Left hindlimb (tissue), 1 donor: ENCODE measurements at regions not wholly inside any gene's neighbourhood (a gene's known extent, or its start where the extent isn't known, plus 50 kb on each side); places are given as distances from the start of the nearest gene placed in this dataset.

Experiments used
- DNase-seq: peaks from one replicate; pipeline ENCODE4 v3.0.0-alpha.2; 2018

DNA sequence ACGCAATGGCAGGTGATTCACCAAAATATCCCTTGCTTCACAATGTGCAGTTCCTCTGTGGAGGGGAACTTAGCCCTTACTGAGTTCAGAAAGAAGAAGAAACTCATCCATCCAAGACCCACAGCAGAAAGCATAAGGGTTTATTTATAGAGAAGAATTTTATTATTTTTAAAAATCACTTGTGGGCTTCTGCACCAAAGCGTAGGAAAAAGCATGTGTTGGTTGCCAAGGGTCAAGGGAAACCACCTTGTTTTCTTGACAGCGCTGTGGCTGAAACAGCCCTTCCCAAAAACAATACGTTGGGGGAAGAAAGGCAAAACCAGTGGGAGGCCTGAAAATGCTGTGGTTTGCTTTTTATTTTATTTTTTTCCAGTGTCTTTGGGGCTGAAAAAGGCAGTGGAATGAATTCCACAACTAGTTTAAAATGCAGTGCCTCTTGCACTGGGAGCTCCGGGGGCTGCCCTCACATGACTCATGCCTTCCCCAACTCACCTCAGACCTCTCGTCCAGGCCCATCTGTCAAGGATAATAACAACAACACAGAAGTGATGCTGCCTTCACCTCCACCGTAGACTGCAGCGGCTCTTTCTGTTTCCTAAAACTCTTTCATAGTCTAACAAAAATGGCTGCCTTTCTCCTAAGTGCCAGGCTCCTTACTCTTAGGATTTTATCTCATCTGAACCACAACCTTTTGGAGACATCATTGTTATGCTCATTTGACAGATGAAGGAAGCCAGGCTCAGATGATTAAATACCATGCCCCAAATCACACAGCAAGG, 224.2 kb upstream of the JUN start:
- DNase-seq, result peak; percentile 50

DNA sequence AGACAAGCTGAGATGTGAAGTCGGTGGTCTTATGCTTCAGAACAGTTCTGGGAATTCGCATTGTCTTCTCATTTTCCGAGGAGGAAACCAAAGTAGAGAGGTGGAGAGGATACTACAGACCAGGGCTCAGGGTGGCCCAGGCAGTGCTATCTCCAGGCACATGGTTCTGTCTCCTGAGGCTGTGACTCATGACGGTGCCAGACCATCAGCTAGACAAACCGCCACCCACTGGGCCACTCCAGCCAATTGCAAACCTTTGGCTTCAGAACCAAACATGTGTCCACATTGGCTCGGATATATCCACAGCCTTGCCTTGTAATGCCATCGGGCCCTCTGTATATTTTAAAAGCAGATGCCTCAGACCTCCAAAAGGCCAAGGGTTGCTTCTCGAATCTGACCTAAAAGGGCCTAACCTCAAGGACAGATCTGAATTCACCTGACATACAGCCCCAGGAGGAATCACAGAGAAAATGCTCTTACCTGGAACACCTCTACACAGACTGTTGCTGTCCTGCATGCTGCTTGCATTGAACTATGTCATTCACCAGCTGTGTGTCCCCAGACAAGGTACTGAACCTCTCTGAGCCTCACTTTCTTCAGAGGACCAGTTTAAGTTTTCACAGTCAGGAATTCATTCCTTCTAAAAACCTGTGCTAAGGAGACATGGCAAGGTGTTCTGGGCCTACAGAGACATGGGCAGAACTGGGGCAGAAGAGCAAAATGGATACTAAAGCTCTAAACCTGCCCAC, 224.9 kb upstream of the JUN start:
- no peak for DNase-seq

DNA sequence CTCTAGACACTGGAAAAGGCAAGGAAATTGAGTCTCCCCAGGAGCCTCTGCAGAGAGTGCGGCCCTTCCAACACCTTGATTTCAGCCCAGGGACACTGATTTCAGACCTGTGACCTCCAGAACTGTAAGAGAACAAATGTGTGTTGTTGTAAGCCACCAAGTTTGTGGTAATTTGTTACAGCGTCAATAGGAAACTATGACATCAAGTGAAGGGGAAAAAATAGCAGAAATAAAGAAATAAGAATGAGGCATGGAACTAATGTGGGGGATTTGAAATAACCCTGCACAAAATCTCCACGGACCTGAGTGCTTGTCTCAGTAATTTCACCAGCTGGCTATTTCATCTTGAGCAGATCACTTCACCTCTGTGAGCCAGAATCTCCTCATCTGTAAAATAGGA, 227.8 kb upstream of the JUN start:
- DNase-seq, result no peak

GRCh38 chr1:59012378-59012777, 228.5 kb upstream of the JUN start:
- DNase-seq, result no peak

- peak; percentile 51 for DNase-seq
Measured at GRCh38 chr1:59013276-59013927, 229.6 kb upstream of the JUN start.

DNA sequence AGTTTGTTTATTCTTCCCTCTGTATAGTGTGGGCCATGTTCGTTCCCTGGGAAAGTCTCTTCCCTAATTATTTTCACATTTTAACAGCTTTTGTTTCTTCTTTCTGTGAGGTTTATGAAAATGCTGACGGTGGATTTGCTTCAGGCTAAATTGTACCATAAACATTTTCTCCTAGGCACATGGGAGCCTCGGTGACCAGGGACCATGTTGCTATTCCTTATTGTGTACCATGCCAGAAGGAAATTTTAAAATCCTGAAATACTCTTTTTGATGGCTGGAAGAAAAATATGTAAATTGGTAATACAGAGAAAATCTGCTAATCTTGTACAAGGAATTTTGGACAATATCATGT, 230.1 kb upstream of the JUN start:
- DNase-seq, result no peak

- DNase-seq, result no peak
Measured at GRCh38 chr1:59014827-59015226, 231.0 kb upstream of the JUN start.

DNA sequence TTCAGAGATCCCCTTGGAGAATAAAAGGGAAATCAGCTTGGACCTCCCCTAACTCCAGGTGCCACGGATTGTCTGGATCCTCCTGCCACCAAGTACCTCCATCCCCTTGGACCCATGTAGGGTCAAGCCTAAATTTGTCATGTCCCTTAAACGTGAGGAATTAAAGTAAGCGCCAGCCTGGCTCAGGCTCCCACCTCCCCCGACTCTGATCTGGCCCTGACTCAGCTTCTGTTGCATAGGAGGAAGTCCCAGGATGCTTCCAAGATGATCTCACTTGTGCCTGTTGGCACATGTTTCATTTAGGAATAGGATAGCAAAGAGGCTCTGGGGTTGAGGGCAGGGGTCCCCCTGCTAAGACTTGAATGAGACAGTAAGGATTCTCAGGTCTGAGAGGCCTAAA, 231.9 kb upstream of the JUN start:
- no peak for DNase-seq

DNA sequence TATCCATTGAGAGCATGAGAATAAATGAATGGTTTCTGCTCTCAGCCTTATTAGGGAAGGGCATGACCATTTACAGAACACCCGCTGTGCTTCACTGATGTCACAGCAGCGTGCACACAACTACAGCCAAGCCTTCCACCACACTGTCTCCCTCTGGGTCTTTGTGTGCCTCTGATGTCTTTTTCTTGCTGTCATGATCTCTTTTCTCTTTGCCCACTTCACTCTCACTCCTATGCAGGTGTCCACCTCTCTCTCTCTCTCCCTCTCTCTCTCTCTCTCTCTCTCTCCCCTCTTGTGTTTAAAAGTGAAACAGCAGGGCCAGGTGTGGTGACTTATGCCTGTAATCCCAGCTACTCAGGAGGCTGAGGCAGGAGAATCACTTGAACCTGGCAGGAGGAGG, 232.5 kb upstream of the JUN start:
- DNase-seq, result no peak

- DNase-seq, result no peak
Measured at GRCh38 chr1:59017501-59018231, 233.8 kb upstream of the JUN start.

DNA sequence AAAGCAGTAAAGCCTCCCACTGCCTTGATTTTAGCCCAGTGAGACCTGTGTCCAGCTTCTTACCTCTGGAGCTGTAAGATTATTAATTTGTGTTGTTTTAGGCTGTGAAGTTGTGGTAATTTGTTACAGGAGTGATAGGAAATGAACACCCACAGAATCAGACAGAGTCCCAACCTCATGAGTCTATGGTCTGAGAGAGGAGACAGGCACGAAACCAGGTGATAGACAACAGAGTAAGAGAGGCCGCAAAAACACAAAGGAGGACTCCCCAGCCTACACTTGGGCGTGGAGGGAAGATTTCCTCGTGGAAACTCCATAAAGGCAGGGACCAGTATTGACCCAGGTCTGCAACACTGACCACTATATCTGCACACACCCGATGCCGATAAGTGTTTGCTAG, 234.6 kb upstream of the JUN start:
- DNase-seq, result no peak

- DNase-seq, result no peak
Measured at GRCh38 chr1:59018860-59019259, 235.0 kb upstream of the JUN start.

- DNase-seq, result no peak
Measured at GRCh38 chr1:59020151-59020997, 236.5 kb upstream of the JUN start.

DNA sequence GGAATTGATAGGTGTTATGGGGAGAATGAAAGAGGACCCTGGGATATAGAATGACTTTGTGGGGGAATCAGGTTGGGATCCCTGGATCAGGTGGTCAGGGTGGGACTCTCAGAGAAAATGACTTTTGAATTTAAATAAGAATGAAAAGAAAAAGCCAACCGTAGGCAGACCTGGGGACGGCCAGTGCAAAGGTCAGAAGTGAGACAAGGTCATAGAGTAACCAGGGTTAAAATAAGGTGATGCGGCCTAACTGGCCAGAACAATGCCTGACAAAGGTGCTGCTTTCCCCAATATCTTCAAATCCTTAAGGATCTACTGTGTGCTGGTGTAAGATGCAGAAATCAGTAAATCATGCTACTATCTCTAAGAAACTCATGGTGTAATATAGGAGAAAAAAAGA, 238.4 kb upstream of the JUN start:
- no peak for DNase-seq

DNA sequence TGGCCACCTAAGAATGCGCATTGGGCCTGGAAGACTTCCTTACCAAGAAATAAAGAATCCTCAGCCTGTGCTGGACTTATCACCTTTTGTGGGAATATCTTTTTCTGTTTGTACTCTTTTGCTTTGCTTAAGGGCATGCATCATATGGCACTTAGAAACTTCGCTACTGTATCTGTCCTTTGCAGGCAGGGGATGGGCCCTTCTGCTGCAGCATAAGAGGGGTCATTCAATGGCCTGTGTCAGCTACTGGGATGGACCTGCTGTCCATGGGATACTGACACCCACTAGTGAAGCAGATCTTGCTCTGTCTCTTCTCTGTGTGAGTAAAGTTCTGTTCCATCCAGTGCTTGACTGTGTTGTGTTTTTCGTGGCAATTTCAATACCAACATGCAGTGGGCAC, 239.0 kb upstream of the JUN start:
- DNase-seq, result no peak

DNA sequence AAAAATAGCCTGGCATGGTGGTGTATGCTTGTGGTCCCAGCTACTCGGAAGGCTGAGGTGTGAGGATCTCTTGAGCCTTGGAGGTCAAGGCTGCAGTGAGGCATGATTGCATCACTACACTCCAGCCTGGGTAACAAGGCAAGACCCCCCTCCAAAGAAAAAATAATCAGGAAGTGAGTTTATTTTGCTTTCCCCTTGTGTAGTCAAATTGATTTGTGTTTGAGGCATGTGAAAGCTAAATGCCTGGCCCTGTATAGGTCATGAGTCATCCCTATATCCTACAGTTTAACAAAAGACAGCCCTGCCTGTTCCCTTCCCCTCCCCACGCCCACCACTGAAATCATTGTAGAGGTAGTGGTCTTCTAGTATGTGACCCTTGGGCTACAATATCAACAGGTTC, 241.4 kb upstream of the JUN start:
- DNase-seq, result no peak

GRCh38 chr1:59025898-59026426, 242.1 kb upstream of the JUN start:
- DNase-seq, result no peak

DNA sequence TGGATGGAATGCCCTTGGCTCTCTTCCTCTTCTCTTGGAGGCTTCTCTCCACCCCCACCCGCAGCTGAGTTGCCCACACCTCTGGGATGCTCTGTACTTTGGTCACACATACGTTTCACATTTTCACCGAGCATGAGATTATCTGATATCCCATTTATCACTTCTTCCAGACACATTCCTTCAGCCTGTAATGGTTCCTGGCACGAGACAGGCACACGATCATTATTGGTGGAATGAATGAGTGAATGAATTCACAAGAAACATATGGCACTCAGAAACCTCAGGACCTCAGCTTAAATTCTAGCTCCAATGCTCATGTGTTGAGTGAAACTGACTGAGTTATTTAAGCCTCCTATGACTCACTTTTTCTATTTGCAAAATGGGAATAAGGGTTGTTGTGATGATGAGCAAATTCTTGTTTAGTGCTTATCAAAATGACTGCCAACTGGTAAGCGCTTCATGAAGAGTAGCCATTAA, 242.7 kb upstream of the JUN start:
- DNase-seq, result no peak

GRCh38 chr1:59027177-59027576, 243.3 kb upstream of the JUN start:
- no peak for DNase-seq

DNA sequence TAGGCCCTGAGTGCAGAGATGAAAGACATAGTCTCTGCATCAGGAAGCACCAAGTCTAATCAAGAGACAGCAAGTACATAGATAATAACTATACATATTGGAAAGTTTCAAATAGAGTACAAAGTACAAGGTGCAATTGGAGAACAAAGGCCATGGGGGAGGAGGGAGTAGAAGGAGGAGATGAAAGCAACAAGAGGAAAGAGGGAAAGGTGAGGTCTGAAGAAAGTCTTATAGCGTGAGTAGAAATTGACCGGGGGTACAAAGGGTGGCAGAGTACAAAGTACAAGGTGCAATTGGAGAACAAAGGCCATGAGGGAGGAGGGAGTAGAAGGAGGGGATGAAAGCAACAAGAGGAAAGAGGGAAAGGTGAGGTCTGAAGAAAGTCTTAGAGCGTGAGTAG, 244.2 kb upstream of the JUN start:
- no peak for DNase-seq

- no peak for DNase-seq
Measured at GRCh38 chr1:59029411-59030167, 245.7 kb upstream of the JUN start.
